ENCODE measurements at regions not wholly inside any gene's neighbourhood (a gene's known extent, or its start where the extent isn't known, plus 50 kb on each side); places are given as distances from the start of the nearest gene placed in this dataset.

- no peak overlapping the region for H3K4me3 ChIP-seq
- H3K9me3 ChIP-seq: no peaks in the 10 kb centered on the region
- no peaks in the 10 kb centered on the region for H3K36me3 ChIP-seq
- H3K27me3 ChIP-seq: no peaks in the 10 kb centered on the region
- no peak for DNase-seq (ENCODE audit: low spot score)
- H3K27ac ChIP-seq: no peak overlapping the region
- no peaks in the 10 kb centered on the region for H3K4me1 ChIP-seq
- TF ChIP-seq CTCF (IDR thresholded peaks at IDR 0.05): no peak
Observed at GRCh38 chr10:84770824-84771223, 442.4 kb downstream of the CCSER2 start.

- no peaks in the 10 kb centered on the region for H3K36me3 ChIP-seq
- peak in 1 of 2 donors; percentile 69 for TF ChIP-seq CTCF (IDR thresholded peaks at IDR 0.05)
- no peak for DNase-seq (ENCODE audit: low spot score)
- H3K4me3 ChIP-seq: no peak overlapping the region
- H3K9me3 ChIP-seq: no peaks in the 10 kb centered on the region
- H3K27me3 ChIP-seq: no peaks in the 10 kb centered on the region
- H3K4me1 ChIP-seq: no peaks in the 10 kb centered on the region
- H3K27ac ChIP-seq: no peak overlapping the region
Observed at GRCh38 chr10:84783386-84783785, 455.0 kb downstream of the CCSER2 start.

- no peak for TF ChIP-seq CTCF (IDR thresholded peaks at IDR 0.05)
- no peaks in the 10 kb centered on the region for H3K9me3 ChIP-seq
- H3K36me3 ChIP-seq: no peaks in the 10 kb centered on the region
- no peaks in the 10 kb centered on the region for H3K27me3 ChIP-seq
- no peaks in the 10 kb centered on the region for H3K4me1 ChIP-seq
- H3K4me3 ChIP-seq: no peak overlapping the region
- DNase-seq (ENCODE audit: low spot score): no peak
- no peak overlapping the region for H3K27ac ChIP-seq
Observed at GRCh38 chr10:84783909-84784308, 455.5 kb downstream of the CCSER2 start.

GRCh38 chr10:84784749-84785148 lies 456.4 kb downstream of the CCSER2 start:
- Histone ChIP-seq H3K4me3 (no peak overlapping the region), H3K27me3 (no peaks in the 10 kb centered on the region)

GRCh38 chr10:84789026-84789425 lies 460.6 kb downstream of the CCSER2 start:
- no peak for TF ChIP-seq CTCF (IDR thresholded peaks at IDR 0.05)
- no peak overlapping the region for H3K4me3 ChIP-seq
- H3K4me1 ChIP-seq: no peaks in the 10 kb centered on the region
- H3K27ac ChIP-seq: no peak overlapping the region
- DNase-seq (ENCODE audit: low spot score): no peak
- no peaks in the 10 kb centered on the region for H3K27me3 ChIP-seq
- H3K36me3 ChIP-seq: no peaks in the 10 kb centered on the region
- H3K9me3 ChIP-seq: no peaks in the 10 kb centered on the region

More at GRCh38 chr10:84784749-84785148, 456.4 kb downstream of the CCSER2 start:
- TF ChIP-seq CTCF (IDR thresholded peaks at IDR 0.05): no peak
- H3K27ac ChIP-seq: no peak overlapping the region
- no peak for DNase-seq (ENCODE audit: low spot score)
- no peaks in the 10 kb centered on the region for H3K9me3 ChIP-seq
- no peaks in the 10 kb centered on the region for H3K4me1 ChIP-seq
- no peaks in the 10 kb centered on the region for H3K36me3 ChIP-seq

- no peak for TF ChIP-seq CTCF (IDR thresholded peaks at IDR 0.05)
- Histone ChIP-seq H3K4me3 (no peak overlapping the region), H3K4me1 (no peaks in the 10 kb centered on the region), H3K9me3 (no peaks in the 10 kb centered on the region), H3K27me3 (no peaks in the 10 kb centered on the region), H3K36me3 (no peaks in the 10 kb centered on the region), H3K27ac (no peak overlapping the region)
- no peak for DNase-seq (ENCODE audit: low spot score)
Observed at GRCh38 chr10:84798312-84798711, 469.9 kb downstream of the CCSER2 start.

Measured in right atrium auricular region (tissue), 2 donors.